Heart left ventricle (tissue), 16 donors: ENCODE measurements at regions not wholly inside any gene's neighbourhood (a gene's known extent, or its start where the extent isn't known, plus 50 kb on each side); places are given as distances from the start of the nearest gene placed in this dataset.

Source experiments
- ATAC-seq, 4 donors: fragments of 200-7000 bp; cut with Tn5 transposase; one replicate each; pipeline ENCODE4 v1.9.1; 2020 to 2022; ENCODE audit warnings: moderate library complexity in 4 of 4, mild to moderate bottlenecking in 3 of 4, moderate number of reproducible peaks in 1 of 4
- DNase-seq, 5 donors: peaks; one replicate each; pipeline ENCODE4 v3.0.0-alpha.2; 2020
- H3K27ac ChIP-seq, 12 donors: fragments of 200-600 bp; sonication (generic) in 4 of 12; one replicate each; pipeline versions ENCODE4 v1.5.0 to v1.8.0; 2016 to 2022; ENCODE audit warnings: mild to moderate bottlenecking in 2 of 12
- H3K27me3 ChIP-seq, 9 donors: fragments of 200-600 bp; sonication (generic) in 2 of 9; one replicate each; pipeline versions ENCODE4 v1.5.1 to v1.8.0; 2016 to 2022; ENCODE audit warnings: mild to moderate bottlenecking in 3 of 9
- H3K36me3 ChIP-seq, 9 donors: fragments of 200-600 bp; sonication (generic) in 2 of 9; one replicate each; pipeline versions ENCODE4 v1.5.0 to v1.8.0; 2018 to 2022; ENCODE audit warnings: mild to moderate bottlenecking in 2 of 9
- H3K4me1 ChIP-seq, 12 donors: fragments of 200-600 bp; sonication (generic) in 4 of 12; one replicate each; pipeline versions ENCODE4 v1.5.0 to v1.8.0; 2016 to 2022; ENCODE audit warnings: mild to moderate bottlenecking in 3 of 12
- H3K4me3 ChIP-seq, 12 donors: fragments of 200-600 bp; sonication (generic) in 4 of 12; one replicate each; pipeline versions ENCODE4 v1.5.0 to v1.8.0; 2017 to 2022; ENCODE audit warnings: mild to moderate bottlenecking in 9 of 12, moderate library complexity in 4 of 12
- H3K9me3 ChIP-seq, 12 donors: fragments of 200-600 bp; sonication (generic) in 4 of 12; one replicate each; pipeline versions ENCODE4 v1.5.0 to v1.8.0; 2016 to 2022; ENCODE audit warnings: mild to moderate bottlenecking in 1 of 12
- CTCF ChIP-seq, 12 donors: fragments of 200-600 bp; sonication (generic) in 4 of 12; IDR thresholded peaks; one replicate each; pipeline versions ENCODE4 v1.5.0 to v1.8.0; 2018 to 2022; ENCODE audit warnings: antibody characterized with exemption in 12 of 12, mild to moderate bottlenecking in 5 of 12
- POLR2A ChIP-seq, 2 donors: fragments of 450-650 bp; IDR thresholded peaks; one replicate each; pipeline ENCODE4 v1.6.1; 2017; ENCODE audit warnings: antibody characterized with exemption in 2 of 2, mild to moderate bottlenecking in 2 of 2, moderate library complexity in 2 of 2
- WGBS, 4 donors: extraction: QIAGEN DNeasy Blood & Tissue Kit in 2 of 4; methylation state at CpG; one replicate each; pipeline versions ENCODE4 v1.1.5 to v1.1.7; 2013 to 2018; 5-methylcytosine and 5-hydroxymethylcytosine counted together
- intact Hi-C, 10 donors: fragments of 100-400 bp; cut with DNase I; formaldehyde crosslinking; loops; one replicate each; pipeline versions ENCODE4 v1.11.1 to v1.14.2; 2022
- donor health status: ischemic (EF 13 %, LVEDD 7.1; RV severe dilation, severe dysfunction).
- donor health status: healthy with polysubstance abuse.
- donor health status: DM: no; HTN: yes; CAD: no.
- donor health status: DM: no; HTN: no; CAD: no.
- donor health status: ischemic (EF 25% LVEDD 6.9; RV normal size, moderate dysfunction).
- donor health status: ischemic (EF 25% LVEDD 5.7; RV mildly dilated, moderate dysfunction).
- donor health status: healthy.
- donor health status: DM: yes; HTN: yes; CAD: no.
- donor health status: ischemic (EF 35%, LVEDD 5.7; RV mildly dilated, moderate dysfunction).
- donor health status: nonischemic (EF 11% LVEDD 7.7; RV severe dilation, severe dysfunction).
- donor health status: DM: yes; HTN: yes; CAD: no.
- donor health status: PGD.
- donor health status: ischemic (EF 29% LVEDD 5.4; RV normal size, mild dysfunction).
- donor health status: nonischemic (EF 23%, LVEDD 6.1; RV moderate dilation, normal function).

- H3K36me3 ChIP-seq: no peaks in the 10 kb centered on the region
- no peak overlapping the region for H3K27ac ChIP-seq
- peaks cover 0 to 18% (median 4%) of the 10 kb centered on the region in 12 donors for H3K9me3 ChIP-seq
- intact Hi-C loops: no loop called here
- 26 to 56% (median 47%) methylated on average over 2 of the region's 2 CpGs for WGBS, 4 donors
- no peak for DNase-seq
- no peak for ATAC-seq
- peaks cover 0 to 3% (median 0%) of the 10 kb centered on the region in 9 donors for H3K27me3 ChIP-seq
- H3K4me3 ChIP-seq: no peak overlapping the region
- no peaks in the 10 kb centered on the region for H3K4me1 ChIP-seq
- TF ChIP-seq CTCF (IDR thresholded peaks at IDR 0.05): no peak
- no peak for TF ChIP-seq POLR2A (IDR thresholded peaks at IDR 0.05)
Measured at GRCh38 chr20:16947479-16947878, 199.3 kb downstream of the OTOR start.

GRCh38 chr20:16951876-16952275 lies 203.7 kb downstream of the OTOR start:
- Histone ChIP-seq H3K9me3 (peaks cover 0 to 18% (median 4%) of the 10 kb centered on the region in 12 donors), H3K27ac (no peak overlapping the region), H3K4me3 (no peak overlapping the region), H3K4me1 (no peaks in the 10 kb centered on the region), H3K27me3 (peaks cover 0 to 3% (median 0%) of the 10 kb centered on the region in 9 donors), H3K36me3 (no peaks in the 10 kb centered on the region)
- WGBS, 4 donors: 62 to 72% (median 66%) methylated on average over 2 of the region's 2 CpGs
- ATAC-seq (no peak), DNase-seq (no peak)
- intact Hi-C loops: no loop called here
- TF ChIP-seq POLR2A (IDR thresholded peaks at IDR 0.05) (no peak), CTCF (IDR thresholded peaks at IDR 0.05) (no peak)

- ATAC-seq: no peak
- intact Hi-C loops: no loop called here
- Histone ChIP-seq H3K27ac (no peak overlapping the region), H3K9me3 (peaks cover 0 to 18% (median 4%) of the 10 kb centered on the region in 12 donors), H3K36me3 (no peaks in the 10 kb centered on the region), H3K4me3 (no peak overlapping the region), H3K27me3 (peaks cover 0 to 3% (median 0%) of the 10 kb centered on the region in 9 donors), H3K4me1 (no peaks in the 10 kb centered on the region)
- 34 to 45% (median 38%) methylated on average over 1 of the region's 1 CpG for WGBS, 4 donors
- TF ChIP-seq POLR2A (IDR thresholded peaks at IDR 0.05) (no peak), CTCF (IDR thresholded peaks at IDR 0.05) (no peak)
- no peak for DNase-seq
Measured at GRCh38 chr20:16952965-16953364, 204.8 kb downstream of the OTOR start.

- no peak overlapping the region for H3K27ac ChIP-seq
- WGBS, 4 donors: 39 to 77% (median 50%) methylated on average over 4 of the region's 4 CpGs
Measured at GRCh38 chr20:16953858-16954257, 205.7 kb downstream of the OTOR start.

More at GRCh38 chr20:16953858-16954257, 205.7 kb downstream of the OTOR start:
- H3K9me3 ChIP-seq: peaks cover 0 to 18% (median 3%) of the 10 kb centered on the region in 12 donors
- intact Hi-C loops: no loop called here
- TF ChIP-seq POLR2A (IDR thresholded peaks at IDR 0.05) (no peak), CTCF (IDR thresholded peaks at IDR 0.05) (no peak)
- H3K27me3 ChIP-seq: peaks cover 0 to 3% (median 0%) of the 10 kb centered on the region in 9 donors
- no peaks in the 10 kb centered on the region for H3K36me3 ChIP-seq
- no peak for ATAC-seq
- DNase-seq: no peak
- no peaks in the 10 kb centered on the region for H3K4me1 ChIP-seq
- H3K4me3 ChIP-seq: no peak overlapping the region
